ENCODE measurements at regions not wholly inside any gene's neighbourhood (a gene's known extent, or its start where the extent isn't known, plus 50 kb on each side); places are given as distances from the start of the nearest gene placed in this dataset.
"Not testable (repeated sequence)": the region's sequence is repeated elsewhere in the genome, so short reads cannot be mapped to it uniquely, and the experiment has no call there.

DNA sequence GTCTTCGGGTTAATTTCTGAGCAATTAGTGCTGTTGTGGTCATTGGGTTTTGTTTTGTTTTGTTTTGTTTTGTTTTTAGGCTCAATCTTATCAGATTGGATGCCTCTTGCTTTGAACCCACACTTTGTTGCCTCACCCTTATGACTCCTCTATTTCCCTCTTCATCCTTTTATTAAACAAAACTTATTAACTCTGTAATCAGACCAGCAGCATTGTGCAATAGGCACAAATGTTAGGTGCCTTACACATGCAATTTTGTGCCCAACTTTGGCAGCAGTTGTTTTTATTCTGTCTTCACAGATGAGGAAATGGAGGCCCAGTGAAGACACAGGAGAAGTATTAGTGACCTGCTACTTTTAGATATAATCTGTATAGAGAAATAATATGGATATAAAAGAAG lies 377.7 kb downstream of the KCNRG start:
- TF ChIP-seq, protein P1, sequence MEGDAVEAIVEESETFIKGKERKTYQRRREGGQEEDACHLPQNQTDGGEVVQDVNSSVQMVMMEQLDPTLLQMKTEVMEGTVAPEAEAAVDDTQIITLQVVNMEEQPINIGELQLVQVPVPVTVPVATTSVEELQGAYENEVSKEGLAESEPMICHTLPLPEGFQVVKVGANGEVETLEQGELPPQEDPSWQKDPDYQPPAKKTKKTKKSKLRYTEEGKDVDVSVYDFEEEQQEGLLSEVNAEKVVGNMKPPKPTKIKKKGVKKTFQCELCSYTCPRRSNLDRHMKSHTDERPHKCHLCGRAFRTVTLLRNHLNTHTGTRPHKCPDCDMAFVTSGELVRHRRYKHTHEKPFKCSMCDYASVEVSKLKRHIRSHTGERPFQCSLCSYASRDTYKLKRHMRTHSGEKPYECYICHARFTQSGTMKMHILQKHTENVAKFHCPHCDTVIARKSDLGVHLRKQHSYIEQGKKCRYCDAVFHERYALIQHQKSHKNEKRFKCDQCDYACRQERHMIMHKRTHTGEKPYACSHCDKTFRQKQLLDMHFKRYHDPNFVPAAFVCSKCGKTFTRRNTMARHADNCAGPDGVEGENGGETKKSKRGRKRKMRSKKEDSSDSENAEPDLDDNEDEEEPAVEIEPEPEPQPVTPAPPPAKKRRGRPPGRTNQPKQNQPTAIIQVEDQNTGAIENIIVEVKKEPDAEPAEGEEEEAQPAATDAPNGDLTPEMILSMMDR (conservative IDR thresholded peaks at IDR 0.05; ENCODE audit: low read depth, low read length): no peak
- no peak for DNase-seq (ENCODE audit: low read depth)
- H3K4me3 ChIP-seq (ENCODE audit: low read depth, low read length): no peak overlapping the region

DNA sequence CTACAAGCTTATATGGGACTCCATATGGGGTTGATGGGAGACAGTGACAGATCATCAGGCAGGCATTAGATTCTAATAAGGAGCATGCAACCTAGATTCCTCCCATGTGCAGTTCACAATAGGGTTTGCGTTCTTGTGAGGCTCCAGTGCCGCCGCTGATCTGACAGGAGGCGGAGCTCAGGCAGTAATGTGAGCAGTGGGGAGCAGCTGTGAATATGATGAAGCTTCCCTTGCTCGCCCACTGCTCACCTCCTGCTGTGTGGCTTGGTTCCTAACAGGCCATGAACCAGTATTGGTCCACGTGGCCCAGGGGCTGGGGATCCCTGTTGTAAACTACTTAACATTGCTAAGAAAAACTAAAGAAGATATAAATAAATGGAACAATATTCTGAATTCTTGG lies 378.4 kb downstream of the KCNRG start:
- no peak for DNase-seq (ENCODE audit: low read depth)
- TF ChIP-seq, protein P1 (conservative IDR thresholded peaks at IDR 0.05; ENCODE audit: low read depth, low read length): no peak
- no peak overlapping the region for H3K4me3 ChIP-seq (ENCODE audit: low read depth, low read length)

DNA sequence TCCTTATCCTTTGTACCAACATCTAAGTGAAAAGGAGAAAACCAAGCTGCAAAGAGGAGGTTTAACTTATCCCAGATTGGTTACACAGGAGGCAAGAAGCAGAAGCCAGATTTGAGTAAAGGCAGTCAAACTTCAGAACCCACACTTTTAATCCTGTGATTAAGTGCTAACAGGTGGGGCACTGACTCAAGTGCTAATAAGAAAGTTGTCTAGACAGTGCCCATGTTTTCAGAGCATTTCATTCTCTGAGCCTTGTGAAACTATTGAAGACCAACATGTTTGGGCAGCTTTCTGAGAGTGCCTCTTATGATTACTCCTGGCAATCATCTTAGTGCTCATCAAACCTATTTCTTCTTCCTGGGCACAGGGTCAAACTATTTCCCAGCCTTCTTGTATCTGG lies 380.8 kb downstream of the KCNRG start:
- no peak overlapping the region for H3K4me3 ChIP-seq (ENCODE audit: low read depth, low read length)
- no peak for DNase-seq (ENCODE audit: low read depth)
- TF ChIP-seq, protein P1 (conservative IDR thresholded peaks at IDR 0.05; ENCODE audit: low read depth, low read length): no peak

DNA sequence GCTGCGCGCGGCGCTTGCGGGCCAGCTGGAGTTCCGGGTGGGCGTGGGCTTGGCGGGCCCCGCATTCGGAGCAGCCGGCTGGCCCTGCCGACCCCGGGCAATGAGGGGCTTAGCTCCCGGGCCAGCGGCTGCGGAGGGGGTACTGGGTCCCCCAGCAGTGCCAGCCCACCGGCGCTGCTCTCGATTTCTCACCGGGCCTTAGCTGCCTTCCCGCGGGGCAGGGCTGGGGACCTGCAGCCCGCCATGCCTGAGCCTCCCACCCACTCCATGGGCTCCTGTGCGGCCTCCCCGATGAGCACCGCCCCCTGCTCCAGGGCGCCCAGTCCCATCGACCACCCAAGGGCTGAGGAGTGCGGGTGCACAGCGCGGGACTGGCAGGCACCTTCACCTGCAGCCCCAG lies 381.4 kb downstream of the KCNRG start:
- H3K4me3 ChIP-seq (ENCODE audit: low read depth, low read length); DNase-seq (ENCODE audit: low read depth): not testable (repeated sequence)

DNA sequence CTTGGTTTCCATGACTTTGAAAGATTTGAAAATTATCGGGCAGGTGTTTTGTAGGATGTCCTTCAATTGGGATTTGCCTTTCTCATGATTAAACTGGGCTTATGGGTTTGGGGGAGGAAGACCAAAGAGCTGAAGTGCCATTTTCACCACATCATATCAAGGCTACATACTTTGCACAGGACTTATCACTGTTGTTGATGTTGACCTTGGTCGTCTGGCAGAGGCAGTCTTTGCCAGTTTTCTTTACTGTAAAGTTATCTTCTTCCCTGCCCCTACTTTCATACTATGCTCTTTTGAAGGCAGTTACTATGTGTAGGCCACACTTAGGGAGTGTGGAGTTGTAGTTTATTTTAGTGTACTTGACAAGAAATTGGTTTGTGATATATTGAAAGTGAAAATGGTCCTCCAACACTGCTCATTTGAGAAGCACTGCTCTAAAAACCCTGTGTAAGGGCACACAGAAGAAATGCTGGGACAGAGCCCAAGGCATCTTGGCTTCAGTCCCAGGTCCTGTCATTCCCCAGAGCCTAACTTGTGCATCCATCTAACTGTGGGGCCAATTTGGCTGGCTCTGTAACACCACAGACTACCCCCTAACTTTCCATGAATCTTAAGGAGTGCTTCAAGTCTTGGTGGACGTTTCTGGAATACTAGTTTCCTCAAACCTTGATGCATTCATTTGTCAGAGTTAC lies 384.9 kb downstream of the KCNRG start:
- no peak for DNase-seq (ENCODE audit: low read depth)
- TF ChIP-seq, protein P1 (conservative IDR thresholded peaks at IDR 0.05; ENCODE audit: low read depth, low read length): no peak
- H3K4me3 ChIP-seq (ENCODE audit: low read depth, low read length): no peak overlapping the region

DNA sequence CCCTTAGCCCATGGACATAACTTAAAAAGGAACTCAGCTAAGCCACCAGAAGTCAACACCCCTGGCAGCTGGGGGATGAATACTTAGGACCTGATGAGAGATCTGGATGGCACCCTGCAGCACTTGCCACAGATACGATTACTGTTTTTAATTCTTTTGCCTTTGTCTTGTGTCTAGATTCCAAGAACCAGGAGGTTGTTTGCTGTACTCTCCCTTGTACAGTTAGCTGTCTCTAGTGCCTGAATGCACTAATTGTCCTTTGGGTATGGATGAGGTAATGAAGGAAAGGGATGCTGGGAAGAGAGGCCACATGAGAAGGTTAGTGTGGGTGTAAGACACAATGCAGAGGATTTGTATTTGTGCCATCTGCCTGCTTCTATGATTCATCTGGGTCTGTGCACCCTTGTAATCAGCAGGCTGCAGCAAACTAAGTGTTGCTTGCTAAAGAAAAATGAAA lies 385.8 kb downstream of the KCNRG start:
- H3K4me3 ChIP-seq (ENCODE audit: low read depth, low read length): no peak overlapping the region
- TF ChIP-seq, protein P1 (conservative IDR thresholded peaks at IDR 0.05; ENCODE audit: low read depth, low read length): no peak
- peak; percentile 69 for DNase-seq (ENCODE audit: low read depth)

DNA sequence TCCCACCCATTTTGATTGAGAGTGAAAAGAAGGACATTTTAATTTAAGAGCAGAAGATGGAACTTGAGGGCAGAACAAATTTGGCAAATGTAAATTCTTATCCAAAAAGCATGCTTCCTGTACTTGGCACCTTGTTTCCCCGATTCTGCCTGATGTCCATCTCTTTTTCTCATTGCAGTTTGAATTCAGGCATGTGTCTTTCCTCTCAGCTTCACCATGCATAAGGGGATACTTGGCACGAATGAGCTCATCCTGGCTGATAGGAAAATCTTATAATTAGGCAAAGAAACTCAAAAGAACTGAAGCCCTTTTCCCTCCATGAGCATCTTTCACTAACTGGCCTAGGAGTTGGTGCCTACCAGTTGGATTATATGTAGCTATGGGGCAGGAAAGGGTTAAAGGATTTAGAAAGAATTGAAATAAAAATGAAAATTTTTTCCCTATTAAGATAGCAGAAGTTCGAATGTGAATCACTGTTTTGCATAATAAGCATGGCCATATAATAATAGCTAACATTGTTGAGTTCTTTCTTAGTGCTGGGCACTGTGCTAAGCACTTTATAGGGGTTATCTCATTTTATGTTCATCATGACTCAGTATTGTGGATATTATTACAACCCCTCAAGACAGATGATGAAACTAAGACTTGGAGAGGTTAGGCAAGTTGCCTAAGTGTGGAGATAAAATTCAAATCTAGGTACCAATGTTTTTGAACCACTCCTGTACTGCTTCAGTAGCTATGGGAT lies 386.6 kb downstream of the KCNRG start:
- no peak overlapping the region for H3K4me3 ChIP-seq (ENCODE audit: low read depth, low read length)
- DNase-seq (ENCODE audit: low read depth): no peak
- TF ChIP-seq, protein P1 (conservative IDR thresholded peaks at IDR 0.05; ENCODE audit: low read depth, low read length): no peak

All from epithelial cell of proximal tubule (primary cell).